Activated gamma-delta T cell treated with anti-CD3 and anti-CD28 coated beads, Interleukin-2, amount 50 U/mL, for 16 hours (primary cell): ENCODE measurements at regions not wholly inside any gene's neighbourhood (a gene's known extent, or its start where the extent isn't known, plus 50 kb on each side); places are given as distances from the start of the nearest gene placed in this dataset.

Source experiments
- DNase-seq: peaks from one replicate; pipeline ENCODE4 v3.0.0-alpha.2; 2020; ENCODE audit warnings: low read depth

DNA sequence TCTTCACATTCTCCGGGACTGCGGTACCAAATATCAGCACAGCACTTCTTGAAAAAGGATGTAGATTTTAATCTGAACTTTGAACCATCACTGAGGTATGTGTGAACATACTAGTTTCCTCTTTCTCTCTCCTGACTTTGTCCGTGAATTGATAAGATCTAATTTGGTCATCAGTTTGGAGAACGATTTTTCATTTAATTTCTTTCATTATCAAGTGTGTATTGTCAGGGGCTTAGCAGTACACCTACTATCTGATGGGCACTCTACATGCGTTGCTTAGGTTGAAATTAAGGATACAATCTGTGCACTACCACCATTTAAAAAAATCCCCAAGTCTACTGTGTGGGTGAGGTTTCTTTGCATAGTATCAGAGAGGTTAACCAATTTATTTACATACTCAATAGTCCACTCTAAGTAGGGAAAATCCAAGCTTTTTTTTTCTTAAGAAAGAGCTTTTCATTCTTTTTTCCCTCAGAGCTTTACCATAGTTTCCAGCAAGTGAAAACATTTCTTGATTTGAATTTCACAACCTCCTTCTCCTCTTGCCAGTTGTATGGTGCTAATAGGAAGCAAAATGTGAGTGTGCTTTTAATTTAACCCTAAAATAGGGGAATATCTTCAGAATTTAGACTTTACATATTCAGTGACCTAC is 105.4 kb upstream of the ESR1 start:
- no peak for DNase-seq

DNA sequence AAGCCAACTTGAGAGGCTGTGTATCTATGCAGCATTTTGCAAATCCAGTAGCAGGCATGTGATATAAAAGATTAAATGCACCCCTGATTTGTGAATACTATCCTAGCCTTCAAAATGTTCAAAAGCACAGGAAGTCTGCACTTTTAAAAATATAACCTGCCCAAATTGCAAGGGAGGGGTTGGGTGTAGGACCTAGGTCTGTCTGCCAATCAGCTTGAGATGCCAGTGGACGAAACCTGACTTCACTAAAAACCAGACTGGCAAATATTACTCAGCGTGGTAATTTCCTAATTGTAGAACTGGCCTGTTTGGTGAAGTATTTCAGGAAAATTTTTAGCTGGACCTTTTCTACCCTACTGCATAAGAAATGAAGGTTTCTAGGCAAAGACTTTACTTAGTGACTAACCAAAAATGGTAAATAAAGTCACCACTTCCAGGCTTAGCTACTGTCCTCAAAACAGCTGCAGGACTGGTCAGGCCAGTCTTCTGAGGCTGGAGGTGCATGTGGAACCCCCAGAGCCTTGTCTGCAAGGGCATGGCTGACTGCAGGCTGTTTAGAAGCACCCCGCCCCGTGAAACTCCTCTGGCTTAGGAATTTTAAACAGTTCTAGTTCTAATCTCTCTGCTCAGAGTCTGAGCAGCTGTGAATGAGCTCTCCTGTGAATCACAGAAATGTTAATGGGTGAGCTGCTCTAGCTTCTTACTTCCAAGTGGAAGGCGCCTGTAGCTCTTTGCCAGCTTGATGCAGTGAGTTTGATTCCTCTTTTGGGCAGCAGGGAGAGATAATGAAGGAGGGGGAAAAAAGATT is 104.4 kb upstream of the ESR1 start:
- DNase-seq, result no peak

DNA sequence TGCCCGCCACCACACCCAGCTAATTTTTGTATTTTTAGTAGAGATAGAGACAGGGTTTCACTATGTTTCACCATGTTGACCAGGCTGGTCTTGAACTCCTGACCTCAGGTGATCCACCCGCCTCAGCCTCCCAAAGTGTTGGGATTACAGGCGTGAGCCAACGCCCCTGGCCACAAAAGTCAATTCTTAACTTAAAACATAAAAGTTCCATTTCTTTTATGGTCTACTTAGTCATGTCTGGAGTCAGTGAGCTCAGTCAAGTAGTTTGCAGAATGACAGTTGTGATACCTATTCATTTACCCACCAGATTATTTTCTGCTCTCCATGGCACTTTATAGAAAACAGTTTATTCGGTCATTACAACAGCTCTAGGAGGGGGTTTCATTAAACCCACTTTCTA is 103.1 kb upstream of the ESR1 start:
- no peak for DNase-seq

DNA sequence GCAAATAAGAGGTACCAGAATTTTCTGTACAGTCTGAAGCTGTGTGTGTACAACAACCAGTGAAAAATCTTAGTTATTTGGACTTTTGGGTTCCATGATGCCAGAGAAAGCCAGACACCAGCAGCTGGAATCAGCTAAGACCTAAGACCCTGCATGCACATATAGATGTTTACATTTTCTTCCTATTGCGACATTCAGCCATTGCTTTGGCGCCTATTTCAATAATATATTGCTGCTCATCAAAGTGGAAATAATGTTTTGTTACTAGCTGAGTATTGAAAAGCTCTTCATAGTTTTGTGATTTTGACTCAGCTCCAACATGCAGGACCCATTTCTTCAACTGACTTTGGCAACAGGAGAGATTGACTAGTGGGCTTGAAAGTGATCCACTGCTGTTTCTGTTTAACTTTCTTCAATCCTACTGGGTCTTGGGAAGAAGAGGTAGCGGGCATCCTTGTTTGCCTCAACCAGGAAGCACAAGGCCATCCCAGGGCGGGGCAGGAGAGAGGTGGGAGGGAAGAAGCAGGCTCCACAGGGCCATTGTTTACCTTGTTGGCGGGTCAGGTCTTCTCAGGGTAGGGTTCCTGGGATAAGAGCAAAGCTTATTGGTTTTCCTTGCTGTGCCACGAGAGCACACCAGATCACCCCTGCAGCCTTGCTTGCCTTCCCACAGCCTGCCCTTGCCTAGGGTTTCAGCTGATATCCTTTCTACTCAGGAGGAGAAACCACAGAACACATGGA is 101.3 kb upstream of the ESR1 start:
- no peak for DNase-seq

DNA sequence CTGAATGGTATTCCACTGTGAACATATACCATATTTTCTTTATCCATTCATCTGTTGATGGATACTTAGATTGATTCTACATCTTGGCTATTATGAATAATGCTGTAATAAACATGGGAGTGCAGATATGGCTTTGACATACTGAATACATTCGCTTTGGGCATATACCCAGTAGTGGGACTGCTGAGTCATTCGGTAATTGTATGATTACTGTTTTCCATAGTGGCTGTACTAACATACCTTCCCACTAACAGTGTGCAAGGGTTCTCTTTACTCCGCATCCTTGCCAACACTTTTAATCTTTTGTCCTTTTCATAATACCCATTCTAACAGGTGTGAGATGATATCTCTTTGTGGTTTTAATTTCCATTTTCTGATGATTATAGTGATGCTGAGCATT is 98.2 kb upstream of the ESR1 start:
- no peak for DNase-seq

DNA sequence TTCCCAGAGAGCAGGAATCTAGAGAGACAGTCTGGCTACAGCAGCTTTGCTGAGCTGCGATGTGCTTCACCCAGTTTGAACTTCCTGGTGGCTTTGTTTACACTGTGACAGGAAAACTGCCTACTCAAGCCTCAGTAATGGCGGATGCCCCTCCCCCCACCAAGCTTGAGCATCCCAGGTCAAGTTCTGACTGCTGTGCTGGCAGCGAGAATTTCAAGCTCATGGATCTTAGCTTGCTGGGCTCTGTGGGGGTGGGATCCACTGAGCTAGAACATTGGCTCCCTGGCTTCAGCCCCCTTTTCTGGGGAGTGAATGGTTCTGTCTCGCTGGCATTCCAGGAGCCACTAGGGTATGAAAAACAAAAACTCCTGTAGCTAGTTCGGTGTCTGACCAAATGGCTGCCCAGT is 91.0 kb upstream of the ESR1 start:
- DNase-seq, result no peak

DNA sequence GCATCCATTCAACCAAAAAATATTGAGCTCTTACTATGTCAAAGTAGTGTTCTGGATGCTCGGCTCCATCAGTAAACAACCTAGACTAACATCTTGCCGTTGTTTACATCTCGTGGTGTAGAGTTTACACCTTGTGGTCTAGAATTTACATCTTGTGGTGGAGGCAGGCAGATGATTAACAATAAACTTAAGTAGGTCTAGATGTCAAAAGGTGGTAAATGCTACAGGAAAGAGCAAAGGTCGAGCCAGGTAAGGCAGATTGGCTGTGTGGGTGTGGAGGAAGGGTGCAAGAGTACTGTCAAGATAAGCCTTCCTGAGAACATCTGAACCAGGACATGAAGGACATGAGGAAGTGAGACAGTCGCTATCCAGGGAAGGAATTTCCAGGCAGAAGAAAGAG is 88.4 kb upstream of the ESR1 start:
- DNase-seq, result no peak

DNA sequence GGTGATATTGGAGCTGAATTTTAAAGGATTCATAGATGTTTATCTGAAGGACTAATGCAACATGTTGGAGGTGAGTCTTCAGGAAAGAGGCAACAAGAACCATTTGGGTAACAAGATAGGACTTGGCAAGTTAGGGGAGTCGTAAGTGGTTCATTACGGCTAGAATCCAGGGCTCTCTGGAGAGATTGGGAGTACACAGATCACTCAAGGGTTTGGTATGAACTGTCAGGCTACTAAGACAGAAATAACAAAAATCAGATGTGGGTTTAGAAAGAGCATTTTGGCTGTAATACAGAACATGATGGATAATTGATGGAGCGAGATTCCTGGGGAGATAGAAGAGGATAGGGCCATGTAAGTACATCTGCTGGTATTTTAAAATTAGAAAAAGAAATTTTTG is 86.3 kb upstream of the ESR1 start:
- no peak for DNase-seq

DNA sequence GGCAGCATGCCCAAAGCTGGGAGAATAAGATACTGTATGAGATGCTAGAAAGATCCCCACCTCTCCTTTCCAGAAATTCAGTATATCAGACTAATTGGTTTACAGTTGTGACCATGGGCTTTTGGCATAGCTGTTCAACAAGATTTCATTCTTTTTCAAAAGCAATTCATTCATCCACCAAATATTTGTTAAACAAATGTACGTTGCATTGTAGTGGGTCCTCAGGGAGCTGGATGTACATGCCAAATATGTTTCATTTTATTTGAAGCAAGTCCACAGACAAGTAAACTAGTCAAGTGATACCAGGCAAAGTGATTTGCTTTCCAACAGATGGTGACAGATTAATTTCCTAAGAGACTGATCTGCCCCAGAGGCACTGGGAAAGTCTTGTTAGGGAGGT is 85.8 kb upstream of the ESR1 start:
- no peak for DNase-seq

DNA sequence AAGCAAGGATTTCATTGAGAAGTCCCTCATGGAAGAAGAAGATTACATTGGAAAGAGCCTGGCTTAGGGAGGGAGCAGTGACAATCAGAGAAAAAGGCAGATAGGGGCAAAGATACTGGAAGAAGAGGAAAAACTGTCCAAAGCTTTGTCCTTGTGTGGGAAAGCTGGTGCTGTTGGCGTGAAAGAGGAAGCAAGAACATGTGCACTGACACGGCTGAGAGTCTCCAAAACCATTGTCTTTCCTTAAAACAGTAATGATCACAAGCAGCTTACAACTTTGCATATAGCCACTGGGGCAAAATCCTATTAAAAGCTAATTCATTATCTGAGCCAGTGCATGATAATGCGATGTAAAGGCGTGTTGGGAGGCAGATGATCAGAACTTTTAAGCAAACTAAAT is 85.1 kb upstream of the ESR1 start:
- no peak for DNase-seq

DNA sequence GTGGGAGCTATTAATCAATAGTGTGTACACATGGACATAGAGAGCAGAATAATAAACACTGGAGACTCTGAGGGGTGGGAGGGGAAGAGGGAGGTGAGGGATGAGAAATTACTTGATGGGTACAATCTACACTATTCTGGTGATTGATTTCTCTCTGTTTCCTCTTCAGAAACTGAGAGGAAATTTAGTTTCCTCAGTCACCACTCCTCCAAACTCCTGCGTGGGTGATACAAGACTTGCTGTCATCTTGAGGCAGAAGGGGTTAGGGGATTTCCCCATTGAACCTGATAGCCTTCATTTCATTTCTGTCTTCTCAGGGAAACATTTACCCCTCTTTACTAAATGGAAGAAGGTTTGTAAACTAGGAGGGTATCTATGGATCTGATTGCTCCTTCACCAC is 84.3 kb upstream of the ESR1 start:
- no peak for DNase-seq

DNA sequence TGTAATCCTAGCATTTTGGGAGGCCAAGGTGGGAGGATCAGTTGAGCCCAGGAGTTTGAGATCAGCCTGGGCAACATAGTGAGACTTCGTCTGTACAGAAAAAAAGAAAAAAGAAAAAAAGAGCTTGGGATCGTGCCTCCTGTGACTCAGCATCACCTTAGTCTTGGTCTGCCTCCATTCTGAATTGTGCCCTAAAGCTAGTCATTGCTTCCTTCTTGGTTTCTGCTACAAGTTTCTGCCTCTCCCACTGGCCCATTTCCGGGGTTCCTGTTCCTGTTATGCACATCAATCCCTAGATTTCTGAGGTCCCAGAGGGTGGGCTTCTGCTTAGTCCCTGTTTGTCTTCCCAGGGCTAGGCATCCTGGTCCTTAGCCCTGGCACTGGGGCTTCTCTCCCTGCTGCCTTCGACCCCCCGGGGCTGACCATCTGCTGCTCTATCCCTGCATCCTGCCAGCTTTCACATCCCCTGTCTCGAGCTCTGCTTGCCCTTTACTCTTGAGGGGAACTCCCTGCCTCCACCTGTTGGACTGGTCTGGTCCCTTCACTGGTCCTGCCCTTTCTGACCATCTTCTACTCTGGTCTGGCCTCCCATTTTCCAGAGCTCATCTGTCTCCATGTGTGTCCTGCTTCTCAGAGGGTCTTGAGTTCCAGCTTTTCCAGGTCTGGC is 77.5 kb upstream of the ESR1 start:
- DNase-seq, result no peak

DNA sequence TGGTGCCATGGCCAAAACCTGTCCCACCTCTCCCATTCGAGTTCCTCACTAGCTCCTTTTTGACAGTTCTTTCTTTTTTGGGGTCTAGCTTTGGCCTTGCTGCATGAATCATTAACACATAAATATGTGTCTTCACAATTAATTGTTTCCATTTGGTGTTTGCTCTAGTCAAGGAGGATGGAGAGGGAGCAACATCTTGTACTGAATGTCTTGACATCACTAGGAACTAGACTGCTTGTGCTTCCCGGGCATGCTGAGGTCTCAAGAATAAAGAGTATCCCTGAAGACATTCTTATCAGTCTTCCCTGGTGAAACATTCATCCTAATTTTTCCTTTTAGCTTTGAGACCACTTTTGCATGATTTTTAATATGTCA is 77.0 kb upstream of the ESR1 start:
- DNase-seq, result no peak

DNA sequence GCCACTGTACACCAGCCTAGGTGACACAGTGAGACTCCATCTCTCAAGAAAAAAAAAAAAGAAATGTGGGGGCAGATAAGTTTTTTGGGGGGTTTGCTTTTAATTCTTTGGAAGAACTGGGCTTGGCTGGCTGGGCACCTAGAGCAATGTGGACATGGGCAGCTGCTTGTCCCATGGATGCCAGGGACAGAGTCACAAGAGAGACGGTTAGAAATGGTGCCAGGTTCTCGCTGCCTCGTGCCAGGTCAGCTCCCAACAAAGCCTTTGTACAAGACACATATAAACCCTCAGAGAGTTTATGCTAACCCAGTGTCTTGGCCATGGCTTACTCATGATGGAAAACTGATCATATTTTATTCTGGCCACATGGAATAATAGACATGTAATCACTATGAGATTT is 76.2 kb upstream of the ESR1 start:
- no peak for DNase-seq

DNA sequence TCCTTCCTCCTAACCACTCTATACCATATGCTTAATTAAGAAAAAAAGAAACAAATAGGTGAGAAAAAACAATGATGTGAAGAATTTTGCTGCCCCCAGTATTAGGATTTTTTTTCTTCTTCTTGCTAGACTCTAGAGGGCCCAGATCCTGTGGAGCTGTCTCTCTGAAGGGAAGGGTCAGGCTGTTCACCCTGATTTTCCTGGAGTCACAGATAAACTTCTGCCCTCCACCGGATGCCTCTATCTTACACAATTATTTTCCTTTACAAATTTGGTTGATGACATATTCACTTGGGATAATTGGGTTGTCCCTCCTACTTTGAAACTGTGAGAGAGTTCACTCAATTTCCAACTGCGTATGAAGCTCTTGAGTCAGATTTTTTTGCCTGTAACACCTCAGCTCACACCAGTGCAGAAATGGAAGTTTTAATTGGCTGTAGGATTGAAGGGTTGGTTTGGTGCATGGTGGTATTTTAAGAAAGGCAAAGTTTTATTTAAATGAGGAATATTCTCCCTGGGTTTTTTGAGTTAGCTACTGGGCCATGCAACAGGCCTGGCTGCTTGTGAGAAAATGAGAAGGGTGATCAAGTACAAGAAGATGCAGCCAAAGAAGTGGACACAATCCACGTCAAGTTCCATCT is 73.7 kb upstream of the ESR1 start:
- DNase-seq, result no peak

DNA sequence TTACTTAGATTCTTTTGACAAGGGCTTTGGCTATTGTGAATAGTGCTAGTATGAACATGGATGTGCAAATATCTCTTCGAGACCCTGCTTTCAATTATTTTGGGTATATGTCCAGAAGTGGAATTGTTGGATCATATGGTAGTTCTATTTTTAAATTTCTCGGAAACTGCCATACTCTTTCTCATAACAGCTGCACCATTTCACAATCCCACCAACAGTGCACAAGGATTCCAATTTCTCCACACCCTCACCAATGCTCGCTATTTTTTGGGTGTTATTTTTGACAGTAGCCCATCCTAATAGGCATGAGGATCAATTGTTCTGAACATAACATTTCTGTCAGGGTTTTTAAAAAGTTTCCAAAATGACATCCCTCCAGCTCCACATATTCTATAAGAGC is 69.2 kb upstream of the ESR1 start:
- no peak for DNase-seq

DNA sequence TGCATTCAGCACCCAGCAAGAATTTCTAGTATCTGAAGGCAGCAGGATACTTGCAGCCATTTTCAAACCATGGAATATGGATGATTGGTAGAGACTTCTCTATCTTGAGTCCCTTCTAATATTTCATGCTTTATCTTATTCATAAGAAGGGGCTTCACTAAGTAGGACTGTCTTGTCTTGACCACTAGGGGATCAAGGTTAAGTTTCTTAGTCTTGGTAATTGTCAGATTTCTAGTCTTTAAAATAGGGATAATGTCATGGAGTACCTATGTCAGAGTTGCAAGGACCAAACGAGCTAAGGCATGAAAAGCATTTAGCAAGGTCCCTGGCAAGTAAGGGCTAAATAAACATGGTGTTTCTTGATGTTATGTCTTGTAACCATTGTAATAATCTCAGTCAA is 68.5 kb upstream of the ESR1 start:
- no peak for DNase-seq

DNA sequence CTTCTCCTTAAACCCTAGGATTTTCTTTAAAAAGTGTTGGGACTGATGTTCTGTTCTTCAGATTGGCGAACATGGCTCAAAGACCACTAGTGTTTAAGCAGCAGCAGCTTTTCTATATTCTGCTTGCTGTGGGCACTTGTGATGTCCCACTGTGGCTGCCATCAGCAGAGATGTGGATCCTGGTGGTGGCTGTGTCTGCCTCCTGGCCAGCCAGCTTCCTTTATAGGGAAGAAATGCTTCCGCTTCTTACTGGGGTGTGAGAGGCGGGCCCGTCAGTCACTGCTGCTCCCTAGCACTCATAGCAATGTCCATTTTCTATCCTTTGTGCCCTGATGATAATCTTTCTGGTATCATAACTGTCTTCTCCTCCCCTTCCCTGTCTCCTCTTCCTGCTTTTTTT is 66.7 kb upstream of the ESR1 start:
- no peak for DNase-seq

DNA sequence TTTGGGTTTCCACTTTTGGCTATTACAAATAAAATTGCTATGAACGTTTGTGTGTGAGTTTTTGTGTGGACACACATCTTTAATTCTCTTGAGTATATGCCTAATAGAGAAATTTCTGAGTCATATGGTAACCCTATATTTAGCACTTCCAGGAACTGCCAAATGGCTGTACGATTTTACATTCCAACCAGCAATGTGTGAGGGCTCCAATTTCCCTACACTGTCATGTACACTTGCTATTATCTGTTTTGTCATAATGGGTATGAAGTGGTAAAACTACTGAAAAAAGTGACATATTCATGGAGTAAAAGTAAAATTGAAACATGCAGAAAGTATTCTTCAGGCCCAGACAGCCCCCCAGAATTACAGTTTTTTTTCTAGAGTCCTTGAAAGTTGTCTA is 59.6 kb upstream of the ESR1 start:
- DNase-seq, result no peak

DNA sequence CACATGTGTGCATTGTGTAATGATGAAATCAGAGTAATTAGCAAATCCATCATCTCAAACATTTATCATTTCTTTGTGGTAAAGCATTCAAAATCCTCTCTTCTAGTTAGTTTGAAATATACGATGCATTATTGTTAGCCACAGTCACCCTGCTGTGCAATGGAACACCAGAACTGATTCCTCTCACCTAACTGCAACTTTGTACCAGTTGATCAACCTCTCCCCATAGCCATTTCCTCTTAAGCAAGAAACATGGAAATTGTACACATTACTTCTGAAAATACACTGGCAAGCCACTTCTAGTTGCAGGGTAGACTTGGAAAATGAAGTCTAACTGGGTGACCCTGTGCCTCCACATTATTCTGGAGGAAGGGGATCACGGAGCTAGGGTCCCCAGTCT is 58.1 kb upstream of the ESR1 start:
- no peak for DNase-seq

DNA sequence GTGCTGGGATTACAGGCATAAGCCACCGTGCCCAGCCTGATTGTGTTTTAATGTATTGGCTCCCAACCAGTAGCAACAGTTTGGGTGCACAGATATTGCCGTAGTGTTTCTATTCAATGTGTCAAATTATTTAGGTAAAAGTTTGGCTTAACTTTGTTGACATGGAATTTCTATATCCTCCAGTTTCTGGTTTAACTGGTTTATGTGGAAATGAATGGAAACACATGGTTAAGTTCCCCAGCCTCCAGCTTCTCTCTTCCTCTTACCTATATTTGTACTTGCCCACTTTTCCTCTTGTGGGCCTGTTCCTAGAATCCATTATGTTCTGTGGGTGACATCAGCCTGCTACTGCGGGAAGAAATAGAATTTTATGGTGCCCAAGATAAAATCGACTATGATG is 53.9 kb upstream of the ESR1 start:
- DNase-seq, result no peak

DNA sequence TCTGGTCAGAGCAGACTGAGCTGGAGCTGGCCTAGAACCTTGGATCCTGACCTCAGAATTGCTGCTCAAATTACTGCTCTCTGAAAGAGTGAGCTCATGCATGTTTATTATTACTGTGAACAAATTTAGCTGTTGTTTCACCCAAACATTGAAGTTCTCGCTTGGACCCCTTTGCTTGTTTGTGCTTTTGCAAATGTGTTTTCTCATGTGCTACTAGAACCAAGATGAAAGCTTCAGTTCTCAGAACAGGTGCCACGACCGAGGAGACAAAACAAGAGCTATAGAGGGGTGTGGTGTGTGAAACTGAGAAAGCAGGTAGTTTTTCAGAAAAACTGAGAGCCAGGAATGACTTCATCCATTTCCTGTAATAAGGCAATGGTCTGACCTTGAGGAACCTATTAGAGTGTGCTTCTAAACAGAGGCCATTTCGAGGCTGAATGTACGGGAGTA is 50.0 kb upstream of the ESR1 start:
- DNase-seq, result no peak
